ENCODE measurements at regions not wholly inside any gene's neighbourhood (a gene's known extent, or its start where the extent isn't known, plus 50 kb on each side); places are given as distances from the start of the nearest gene placed in this dataset.

DNA sequence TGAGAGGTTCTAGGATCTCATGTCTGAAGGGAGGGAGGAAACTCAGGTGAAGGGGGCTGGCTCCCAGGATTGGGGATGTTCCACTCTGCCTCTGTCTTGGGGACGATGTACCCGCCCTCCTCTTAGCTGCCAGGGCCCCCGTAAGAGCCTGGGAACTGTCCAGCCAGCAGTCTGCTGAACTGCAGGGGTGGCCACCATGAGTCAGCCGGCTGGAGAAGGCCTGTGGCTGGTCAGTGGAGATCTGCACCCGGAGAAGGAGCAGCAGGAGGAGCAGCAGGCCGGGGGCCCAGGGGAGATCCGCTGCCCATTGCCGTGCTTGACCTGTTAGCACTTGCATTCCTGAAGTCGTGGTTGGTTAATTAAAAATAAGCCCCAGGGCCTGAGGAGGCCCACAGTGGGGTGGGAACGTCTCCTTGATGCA is 180.3 kb downstream of the TFCP2L1 start:
- TF ChIP-seq, protein P1, sequence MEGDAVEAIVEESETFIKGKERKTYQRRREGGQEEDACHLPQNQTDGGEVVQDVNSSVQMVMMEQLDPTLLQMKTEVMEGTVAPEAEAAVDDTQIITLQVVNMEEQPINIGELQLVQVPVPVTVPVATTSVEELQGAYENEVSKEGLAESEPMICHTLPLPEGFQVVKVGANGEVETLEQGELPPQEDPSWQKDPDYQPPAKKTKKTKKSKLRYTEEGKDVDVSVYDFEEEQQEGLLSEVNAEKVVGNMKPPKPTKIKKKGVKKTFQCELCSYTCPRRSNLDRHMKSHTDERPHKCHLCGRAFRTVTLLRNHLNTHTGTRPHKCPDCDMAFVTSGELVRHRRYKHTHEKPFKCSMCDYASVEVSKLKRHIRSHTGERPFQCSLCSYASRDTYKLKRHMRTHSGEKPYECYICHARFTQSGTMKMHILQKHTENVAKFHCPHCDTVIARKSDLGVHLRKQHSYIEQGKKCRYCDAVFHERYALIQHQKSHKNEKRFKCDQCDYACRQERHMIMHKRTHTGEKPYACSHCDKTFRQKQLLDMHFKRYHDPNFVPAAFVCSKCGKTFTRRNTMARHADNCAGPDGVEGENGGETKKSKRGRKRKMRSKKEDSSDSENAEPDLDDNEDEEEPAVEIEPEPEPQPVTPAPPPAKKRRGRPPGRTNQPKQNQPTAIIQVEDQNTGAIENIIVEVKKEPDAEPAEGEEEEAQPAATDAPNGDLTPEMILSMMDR (IDR thresholded peaks at IDR 0.05; ENCODE audit: low read depth, low read length), result no peak
- TF ChIP-seq POLR2A (IDR thresholded peaks at IDR 0.05; ENCODE audit: extremely low read depth, insufficient read length), result no peak

Measured in NB4 (cell line).